ENCODE measurements at regions not wholly inside any gene's neighbourhood (a gene's known extent, or its start where the extent isn't known, plus 50 kb on each side); places are given as distances from the start of the nearest gene placed in this dataset.

- no peaks in the 10 kb centered on the region for H3K27me3 ChIP-seq (ENCODE audit: control insufficient read depth in 4 of 4, insufficient read depth in 4 of 4, low read length in 3 of 4)
- H3K9me3 ChIP-seq (ENCODE audit: control insufficient read depth in 4 of 4, low read length in 3 of 4): no peaks in the 10 kb centered on the region
- no peak overlapping the region for H3K9ac ChIP-seq (ENCODE audit: low read depth in 1 of 2, low read length in 2 of 2)
- no peaks in the 10 kb centered on the region for H3K4me1 ChIP-seq (ENCODE audit: control insufficient read depth in 4 of 4, insufficient read depth in 4 of 4, low read length in 3 of 4)
- no peak for DNase-seq (ENCODE audit: low spot score)
- H3K27ac ChIP-seq (ENCODE audit: low read depth in 1 of 2, low read length in 2 of 2): no peak overlapping the region
- H3K4me3 ChIP-seq (ENCODE audit: low read depth in 1 of 3, low read length in 3 of 3): no peak overlapping the region
- 74% methylated on average over 2 of the region's 2 CpGs for WGBS
- no peaks in the 10 kb centered on the region for H3K36me3 ChIP-seq (ENCODE audit: control insufficient read depth in 4 of 4, insufficient read depth in 3 of 4, low read depth in 1 of 4, low read length in 3 of 4)
- TF ChIP-seq NR2F2 (IDR thresholded peaks at IDR 0.05) (no peak), CTCF (IDR thresholded peaks at IDR 0.05; ENCODE audit: low read depth, low read length, missing input control) (no peak), REST (IDR thresholded peaks at IDR 0.05) (no peak), EGR1 (IDR thresholded peaks at IDR 0.05; ENCODE audit: low read depth in 2 of 2) (no peak), ATF3 (IDR thresholded peaks at IDR 0.05) (no peak), FOXA1 (IDR thresholded peaks at IDR 0.05) (no peak), GABPA (IDR thresholded peaks at IDR 0.05 in 1 of 2, conservative IDR thresholded peaks at IDR 0.05 in 1 of 2) (no peak), ZBTB33 (IDR thresholded peaks at IDR 0.05) (no peak), HNF4A (conservative IDR thresholded peaks at IDR 0.05) (no peak), RXRA (IDR thresholded peaks at IDR 0.05) (no peak), YY1 (IDR thresholded peaks at IDR 0.05) (no peak), FOXA2 (IDR thresholded peaks at IDR 0.05) (no peak), HNF4G (IDR thresholded peaks at IDR 0.05) (no peak), MAX (IDR thresholded peaks at IDR 0.05) (no peak), TAF1 (conservative IDR thresholded peaks at IDR 0.05) (no peak), SP1 (IDR thresholded peaks at IDR 0.05) (no peak), RAD21 (IDR thresholded peaks at IDR 0.05) (no peak), JUND (IDR thresholded peaks at IDR 0.05) (no peak)
Measured at GRCh38 chr13:83325125-83325853, 557.0 kb downstream of the SLITRK1 start.
